ENCODE measurements at regions not wholly inside any gene's neighbourhood (a gene's known extent, or its start where the extent isn't known, plus 50 kb on each side); places are given as distances from the start of the nearest gene placed in this dataset.

GRCh38 chr13:44718467-44718866 lies 142.3 kb upstream of the TSC22D1 start:
- TF ChIP-seq CTCF (IDR thresholded peaks at IDR 0.05 in 8 of 11, conservative IDR thresholded peaks at IDR 0.05 in 3 of 11) (no peak), POLR2A (IDR thresholded peaks at IDR 0.05) (no peak)

All from spleen (tissue), 7 donors.